ENCODE measurements at regions not wholly inside any gene's neighbourhood (a gene's known extent, or its start where the extent isn't known, plus 50 kb on each side); places are given as distances from the start of the nearest gene placed in this dataset.

DNA sequence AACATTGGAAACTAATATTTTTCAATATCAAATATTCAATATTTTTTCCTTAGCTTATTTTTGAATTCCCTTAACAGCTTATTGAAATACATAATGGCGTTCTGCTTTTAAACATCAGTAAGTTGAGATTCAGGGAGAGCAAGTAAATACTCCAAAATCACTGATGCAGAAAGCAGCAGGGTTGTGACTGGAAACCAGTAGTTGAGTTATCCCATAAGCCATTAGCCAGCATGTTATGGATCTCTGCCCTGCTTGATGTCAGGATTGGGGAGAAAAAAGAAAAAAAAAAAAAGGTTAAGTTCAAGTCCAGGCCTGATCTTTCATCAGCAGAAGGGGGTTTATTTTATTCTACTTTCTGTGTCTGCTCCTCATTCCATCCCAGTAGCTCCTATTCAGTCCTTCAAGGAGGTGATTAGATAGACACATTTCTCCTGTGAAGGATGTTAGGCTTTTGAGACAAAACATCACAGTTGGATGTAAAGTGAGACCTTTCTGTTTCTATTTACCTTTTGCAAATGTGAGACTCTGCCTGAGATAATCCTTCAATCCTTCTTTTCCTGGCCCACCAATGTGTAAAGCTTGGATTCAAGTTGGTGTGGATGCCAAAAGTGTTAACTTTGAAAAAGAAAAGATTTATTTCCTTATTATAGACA lies 110.9 kb upstream of the HDAC9 start:
- TF ChIP-seq RAD21 (IDR thresholded peaks at IDR 0.05; ENCODE audit: low read depth): no peak
- no peak for TF ChIP-seq USF1 (IDR thresholded peaks at IDR 0.05)
- TF ChIP-seq YY1 (IDR thresholded peaks at IDR 0.05; ENCODE audit: low read depth): no peak
- peak; percentile 22; the same call in 1 of the 2 replicates for TF ChIP-seq EP300 (IDR thresholded peaks at IDR 0.05; ENCODE audit: borderline replicate concordance)
- TF ChIP-seq, protein P1, sequence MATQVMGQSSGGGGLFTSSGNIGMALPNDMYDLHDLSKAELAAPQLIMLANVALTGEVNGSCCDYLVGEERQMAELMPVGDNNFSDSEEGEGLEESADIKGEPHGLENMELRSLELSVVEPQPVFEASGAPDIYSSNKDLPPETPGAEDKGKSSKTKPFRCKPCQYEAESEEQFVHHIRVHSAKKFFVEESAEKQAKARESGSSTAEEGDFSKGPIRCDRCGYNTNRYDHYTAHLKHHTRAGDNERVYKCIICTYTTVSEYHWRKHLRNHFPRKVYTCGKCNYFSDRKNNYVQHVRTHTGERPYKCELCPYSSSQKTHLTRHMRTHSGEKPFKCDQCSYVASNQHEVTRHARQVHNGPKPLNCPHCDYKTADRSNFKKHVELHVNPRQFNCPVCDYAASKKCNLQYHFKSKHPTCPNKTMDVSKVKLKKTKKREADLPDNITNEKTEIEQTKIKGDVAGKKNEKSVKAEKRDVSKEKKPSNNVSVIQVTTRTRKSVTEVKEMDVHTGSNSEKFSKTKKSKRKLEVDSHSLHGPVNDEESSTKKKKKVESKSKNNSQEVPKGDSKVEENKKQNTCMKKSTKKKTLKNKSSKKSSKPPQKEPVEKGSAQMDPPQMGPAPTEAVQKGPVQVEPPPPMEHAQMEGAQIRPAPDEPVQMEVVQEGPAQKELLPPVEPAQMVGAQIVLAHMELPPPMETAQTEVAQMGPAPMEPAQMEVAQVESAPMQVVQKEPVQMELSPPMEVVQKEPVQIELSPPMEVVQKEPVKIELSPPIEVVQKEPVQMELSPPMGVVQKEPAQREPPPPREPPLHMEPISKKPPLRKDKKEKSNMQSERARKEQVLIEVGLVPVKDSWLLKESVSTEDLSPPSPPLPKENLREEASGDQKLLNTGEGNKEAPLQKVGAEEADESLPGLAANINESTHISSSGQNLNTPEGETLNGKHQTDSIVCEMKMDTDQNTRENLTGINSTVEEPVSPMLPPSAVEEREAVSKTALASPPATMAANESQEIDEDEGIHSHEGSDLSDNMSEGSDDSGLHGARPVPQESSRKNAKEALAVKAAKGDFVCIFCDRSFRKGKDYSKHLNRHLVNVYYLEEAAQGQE (IDR thresholded peaks at IDR 0.05; ENCODE audit: low read depth): no peak

Measured in Ishikawa (cell line).